Parathyroid adenoma (tissue), 2 donors: ENCODE measurements at regions not wholly inside any gene's neighbourhood (a gene's known extent, or its start where the extent isn't known, plus 50 kb on each side); places are given as distances from the start of the nearest gene placed in this dataset.

Experiments used
- H2AFZ ChIP-seq: fragments of 300-600 bp; sonication (generic); one replicate; pipeline ENCODE4 v1.7.0; 2017; ENCODE audit warnings: antibody characterized with exemption, mild to moderate bottlenecking
- H3K27ac ChIP-seq: fragments of 300-600 bp; sonication (generic); one replicate; pipeline ENCODE4 v1.7.0; 2017
- H3K27me3 ChIP-seq: fragments of 300-600 bp; sonication (generic); one replicate; pipeline ENCODE4 v1.7.0; 2017; ENCODE audit warnings: low read length; ENCODE audit not compliant: control insufficient read depth, insufficient read depth
- H3K36me3 ChIP-seq: fragments of 300-600 bp; sonication (generic); one replicate; pipeline ENCODE4 v1.7.0; 2017; ENCODE audit warnings: low read length; ENCODE audit not compliant: control insufficient read depth, insufficient read depth
- H3K4me1 ChIP-seq: fragments of 300-600 bp; sonication (generic); one replicate; pipeline ENCODE4 v1.7.0; 2017; ENCODE audit warnings: control low read depth
- H3K4me2 ChIP-seq: fragments of 300-600 bp; sonication (generic); one replicate; pipeline ENCODE4 v1.7.0; 2017; ENCODE audit warnings: low read length
- H3K4me3 ChIP-seq: fragments of 300-600 bp; sonication (generic); one replicate; pipeline ENCODE4 v1.7.0; 2017; ENCODE audit warnings: low read depth, low read length
- H3K79me2 ChIP-seq: fragments of 300-600 bp; sonication (generic); one replicate; pipeline ENCODE4 v1.7.0; 2017; ENCODE audit warnings: control low read depth
- H3K9ac ChIP-seq: fragments of 300-600 bp; sonication (generic); one replicate; pipeline ENCODE4 v1.7.0; 2017; ENCODE audit warnings: mild to moderate bottlenecking
- H3K9me3 ChIP-seq: fragments of 300-600 bp; sonication (generic); one replicate; pipeline ENCODE4 v1.7.0; 2017; ENCODE audit warnings: low read length; ENCODE audit not compliant: control insufficient read depth
- CTCF ChIP-seq: fragments of 300-600 bp; sonication (generic); IDR thresholded peaks from one replicate; pipeline ENCODE4 v1.7.0; 2017; ENCODE audit warnings: antibody characterized with exemption, mild to moderate bottlenecking
- donor health status: primary hyperparathyroidism.

- H3K4me1 ChIP-seq = no peaks in the 10 kb centered on the region
- no peak overlapping the region for H3K9ac ChIP-seq
- no peaks in the 10 kb centered on the region for H3K79me2 ChIP-seq
- no peak overlapping the region for H2AFZ ChIP-seq
- TF ChIP-seq CTCF = no peak
- no peak overlapping the region for H3K4me2 ChIP-seq
- no peaks in the 10 kb centered on the region for H3K27me3 ChIP-seq
- no peak overlapping the region for H3K27ac ChIP-seq
- H3K36me3 ChIP-seq = no peaks in the 10 kb centered on the region
- no peak overlapping the region for H3K4me3 ChIP-seq
- H3K9me3 ChIP-seq = no peaks in the 10 kb centered on the region
Observed at GRCh38 chr10:124181656-124182055, 88.3 kb upstream of the CHST15 start.

- H3K27ac ChIP-seq = no peak overlapping the region
- H3K9me3 ChIP-seq = no peaks in the 10 kb centered on the region
- H3K4me2 ChIP-seq = no peak overlapping the region
- H3K4me1 ChIP-seq = no peaks in the 10 kb centered on the region
- H3K27me3 ChIP-seq = no peaks in the 10 kb centered on the region
- no peak overlapping the region for H3K9ac ChIP-seq
- H3K36me3 ChIP-seq = no peaks in the 10 kb centered on the region
- no peak overlapping the region for H2AFZ ChIP-seq
- H3K4me3 ChIP-seq = no peak overlapping the region
- H3K79me2 ChIP-seq = no peaks in the 10 kb centered on the region
- no peak for TF ChIP-seq CTCF
Observed at GRCh38 chr10:124180947-124181549, 87.7 kb upstream of the CHST15 start.

- no peaks in the 10 kb centered on the region for H3K79me2 ChIP-seq
- no peaks in the 10 kb centered on the region for H3K36me3 ChIP-seq
- H3K27me3 ChIP-seq = no peaks in the 10 kb centered on the region
- H3K4me2 ChIP-seq = no peak overlapping the region
- H3K9me3 ChIP-seq = no peaks in the 10 kb centered on the region
- no peak for TF ChIP-seq CTCF
- H3K9ac ChIP-seq = no peak overlapping the region
- no peak overlapping the region for H3K27ac ChIP-seq
- no peaks in the 10 kb centered on the region for H3K4me1 ChIP-seq
- no peak overlapping the region for H3K4me3 ChIP-seq
- H2AFZ ChIP-seq = no peak overlapping the region
Observed at GRCh38 chr10:124180044-124180745, 86.8 kb upstream of the CHST15 start.

- Histone ChIP-seq H3K27ac (no peak overlapping the region), H3K4me3 (no peak overlapping the region), H3K36me3 (no peaks in the 10 kb centered on the region), H3K27me3 (no peaks in the 10 kb centered on the region), H3K9ac (no peak overlapping the region), H3K79me2 (no peaks in the 10 kb centered on the region), H2AFZ (no peak overlapping the region), H3K9me3 (no peaks in the 10 kb centered on the region), H3K4me1 (no peaks in the 10 kb centered on the region), H3K4me2 (no peak overlapping the region)
- no peak for TF ChIP-seq CTCF
Observed at GRCh38 chr10:124179308-124180043, 86.1 kb upstream of the CHST15 start.
